ENCODE measurements at regions not wholly inside any gene's neighbourhood (a gene's known extent, or its start where the extent isn't known, plus 50 kb on each side); places are given as distances from the start of the nearest gene placed in this dataset.

- TF ChIP-seq CTCF (IDR thresholded peaks at IDR 0.05; ENCODE audit: extremely low read depth in 1 of 2, insufficient read depth in 1 of 2, low read depth in 1 of 2, low read length in 2 of 2) (no peak), MYC (IDR thresholded peaks at IDR 0.05; ENCODE audit: low read depth, low read length) (no peak), FOS (IDR thresholded peaks at IDR 0.05; ENCODE audit: borderline replicate concordance, insufficient read depth, low read length) (no peak), POLR2AphosphoS5 (IDR thresholded peaks at IDR 0.05; ENCODE audit: insufficient read depth, low read depth, low read length) (no peak)
These were observed 578.6 kb upstream of the CA10 start for GRCh38 chr17:52737071-52737470.
